Cardiac muscle cell (in vitro differentiated cells and primary cell): ENCODE measurements at regions not wholly inside any gene's neighbourhood (a gene's known extent, or its start where the extent isn't known, plus 50 kb on each side); places are given as distances from the start of the nearest gene placed in this dataset.

Experiments used
- DNase-seq, 2 donors: peaks; one replicate each; pipeline versions ENCODE4 v3.0.0 to v3.0.0-alpha.2; 2010 to 2017; ENCODE audit warnings: low read depth in 1 of 2, low spot score in 1 of 2
- H3K27ac ChIP-seq: fragments of 200-600 bp; sonication (generic); 2 replicates; pipeline ENCODE4 v1.5.1; 2016
- H3K27me3 ChIP-seq: fragments of 200-600 bp; sonication (generic); 2 replicates; pipeline ENCODE4 v1.6.0; 2016; ENCODE audit warnings: control low read depth
- H3K36me3 ChIP-seq: fragments of 200-600 bp; sonication (generic); 2 replicates; pipeline ENCODE4 v1.5.1; 2016; ENCODE audit warnings: control low read depth
- H3K4me1 ChIP-seq: fragments of 200-600 bp; sonication (generic); 2 replicates; pipeline ENCODE4 v1.8.1; 2017; ENCODE audit warnings: low read depth, mild to moderate bottlenecking, mixed run types
- H3K4me3 ChIP-seq: fragments of 200-600 bp; sonication (generic); 2 replicates; pipeline ENCODE4 v1.5.1; 2016; ENCODE audit warnings: mild to moderate bottlenecking
- H3K9me3 ChIP-seq: fragments of 200-600 bp; sonication (generic); 2 replicates; pipeline ENCODE4 v1.5.1; 2017; ENCODE audit warnings: low read depth, mild to moderate bottlenecking, control low read depth
- CTCF ChIP-seq: IDR thresholded peaks from 2 replicates; pipeline ENCODE4 v1.5.1; 2012; ENCODE audit warnings: low read depth, mild to moderate bottlenecking, low read length

GRCh38 chr2:14815201-14815600, 182.7 kb downstream of the LRATD1 start:
- Histone ChIP-seq H3K4me1 (no peaks in the 10 kb centered on the region), H3K4me3 (no peak overlapping the region), H3K27me3 (no peaks in the 10 kb centered on the region), H3K36me3 (no peaks in the 10 kb centered on the region), H3K27ac (no peak overlapping the region), H3K9me3 (no peaks in the 10 kb centered on the region)
- TF ChIP-seq CTCF: no peak
- DNase-seq: no peak

- DNase-seq: no peak
- H3K27ac ChIP-seq: no peak overlapping the region
- no peaks in the 10 kb centered on the region for H3K9me3 ChIP-seq
- H3K36me3 ChIP-seq: no peaks in the 10 kb centered on the region
- no peaks in the 10 kb centered on the region for H3K27me3 ChIP-seq
- no peak overlapping the region for H3K4me3 ChIP-seq
- no peaks in the 10 kb centered on the region for H3K4me1 ChIP-seq
- TF ChIP-seq CTCF: no peak
Measured at GRCh38 chr2:14816069-14817060, 183.8 kb downstream of the LRATD1 start.

GRCh38 chr2:14817848-14818247, 185.3 kb downstream of the LRATD1 start:
- Histone ChIP-seq H3K27ac (no peak overlapping the region), H3K27me3 (no peaks in the 10 kb centered on the region), H3K36me3 (no peaks in the 10 kb centered on the region), H3K4me3 (no peak overlapping the region), H3K4me1 (no peaks in the 10 kb centered on the region), H3K9me3 (no peaks in the 10 kb centered on the region)
- TF ChIP-seq CTCF: no peak
- no peak for DNase-seq

- no peaks in the 10 kb centered on the region for H3K27me3 ChIP-seq
- H3K9me3 ChIP-seq: no peaks in the 10 kb centered on the region
- TF ChIP-seq CTCF: no peak
- no peak overlapping the region for H3K4me3 ChIP-seq
- DNase-seq: no peak
- H3K4me1 ChIP-seq: no peaks in the 10 kb centered on the region
- no peak overlapping the region for H3K27ac ChIP-seq
- H3K36me3 ChIP-seq: no peaks in the 10 kb centered on the region
Measured at GRCh38 chr2:14826518-14826917, 194.0 kb downstream of the LRATD1 start.

- H3K9me3 ChIP-seq: no peaks in the 10 kb centered on the region
- no peaks in the 10 kb centered on the region for H3K27me3 ChIP-seq
- DNase-seq: no peak
- no peak for TF ChIP-seq CTCF
- no peak overlapping the region for H3K27ac ChIP-seq
- H3K4me3 ChIP-seq: no peak overlapping the region
- no peaks in the 10 kb centered on the region for H3K36me3 ChIP-seq
- no peaks in the 10 kb centered on the region for H3K4me1 ChIP-seq
Measured at GRCh38 chr2:14827226-14828023, 194.9 kb downstream of the LRATD1 start.
